GM21786 (cell line): ENCODE measurements at regions not wholly inside any gene's neighbourhood (a gene's known extent, or its start where the extent isn't known, plus 50 kb on each side); places are given as distances from the start of the nearest gene placed in this dataset.

ENCODE experiments used
- ATAC-seq: cut with Tn5 transposase; IDR thresholded peaks from one replicate; pipeline ENCODE4 v1.9.1; 2021; ENCODE audit not compliant: unreplicated experiment

DNA sequence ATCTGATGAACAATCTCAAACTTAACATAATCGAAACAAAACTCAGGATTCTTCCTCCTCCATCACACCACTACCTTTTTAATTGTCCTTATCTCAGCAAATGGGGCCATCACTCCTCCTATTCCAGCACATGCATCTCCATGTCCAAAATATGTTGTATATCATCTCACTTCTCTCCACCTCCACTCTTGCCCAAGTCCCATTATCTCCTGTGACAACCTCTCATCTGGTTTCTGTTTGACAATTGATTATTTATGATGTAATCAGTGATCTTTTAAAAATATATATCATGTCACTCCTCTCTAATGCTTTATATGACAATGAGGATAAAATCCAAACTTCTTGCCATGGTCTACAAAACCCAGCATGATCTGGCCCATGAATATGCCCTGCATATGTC, 200.8 kb upstream of the HMGA2 start:
- no peak for ATAC-seq

DNA sequence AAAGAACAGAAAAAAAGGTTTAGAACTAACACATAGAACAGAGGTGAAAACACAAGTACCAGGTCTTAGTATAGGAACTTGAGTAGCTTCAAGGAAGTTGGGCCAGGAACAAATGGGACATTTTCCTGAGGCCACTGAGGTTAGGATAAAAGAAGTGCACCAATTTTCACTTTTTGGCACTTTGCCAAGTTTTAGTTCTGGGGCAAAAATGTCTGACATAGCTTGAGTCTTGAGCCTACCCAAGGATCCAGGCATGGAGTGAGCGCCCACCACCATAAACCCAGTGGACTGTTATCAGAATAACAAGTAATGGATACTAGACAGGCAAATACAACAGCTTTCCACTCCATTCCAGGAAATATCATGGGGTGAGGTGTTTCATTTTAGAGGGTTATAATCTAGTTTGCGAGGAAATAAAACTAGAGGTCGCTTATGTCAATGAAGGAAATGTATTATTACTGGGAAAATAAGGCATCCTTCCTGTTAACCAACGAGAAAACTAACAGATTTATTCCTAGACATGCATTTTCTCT, 199.7 kb upstream of the HMGA2 start:
- no peak for ATAC-seq

DNA sequence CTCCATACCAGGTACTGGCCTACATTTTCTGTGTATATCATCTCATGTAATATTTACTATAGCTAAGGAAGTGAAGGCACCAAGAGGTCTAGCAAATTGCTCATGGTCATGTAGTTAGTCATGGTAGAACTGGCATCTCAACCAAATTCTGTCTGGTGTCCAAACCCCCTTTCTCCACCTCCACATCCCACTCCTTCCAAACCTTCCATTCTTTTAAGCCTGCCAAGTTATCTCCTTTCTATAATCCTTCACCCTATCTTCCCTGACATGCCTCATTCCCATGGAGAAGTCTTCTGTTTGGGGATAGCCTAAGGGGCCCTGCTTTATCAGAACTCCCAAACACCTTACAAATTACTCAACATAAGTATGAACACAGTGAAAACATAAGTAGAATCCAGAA, 196.2 kb upstream of the HMGA2 start:
- no peak for ATAC-seq

- ATAC-seq: no peak
These were observed 193.7 kb upstream of the HMGA2 start for GRCh38 chr12:65630555-65630954.

DNA sequence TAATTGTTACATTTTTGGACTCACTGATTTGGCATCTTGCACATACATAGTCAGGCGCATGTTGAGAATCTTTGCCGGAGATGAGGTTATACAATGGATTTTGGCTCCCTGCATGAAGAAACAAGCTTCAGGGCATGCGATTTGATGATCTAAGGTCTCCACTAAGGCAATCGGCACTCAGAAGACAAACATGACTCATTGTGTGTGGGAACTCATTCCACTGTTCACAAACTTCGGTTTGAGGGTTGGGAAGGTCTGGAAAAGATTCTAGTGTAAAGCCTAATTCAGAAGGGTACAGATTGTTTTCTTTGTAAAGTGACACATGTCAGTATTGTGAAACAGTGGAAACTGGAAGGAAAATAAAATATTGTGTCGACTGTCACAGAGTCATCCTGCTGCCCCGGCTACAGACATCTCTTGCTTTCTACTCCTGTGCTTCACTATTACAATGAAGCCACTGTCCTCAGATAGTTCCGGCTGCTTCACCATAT, 192.6 kb upstream of the HMGA2 start:
- ATAC-seq: no peak

GRCh38 chr12:65632131-65632855, 192.0 kb upstream of the HMGA2 start:
- ATAC-seq: no peak

- no peak for ATAC-seq
These were observed 190.2 kb upstream of the HMGA2 start for GRCh38 chr12:65634061-65634460.

- ATAC-seq: no peak
These were observed 189.5 kb upstream of the HMGA2 start for GRCh38 chr12:65634626-65635331.

GRCh38 chr12:65636436-65636835, 187.8 kb upstream of the HMGA2 start:
- ATAC-seq: no peak

DNA sequence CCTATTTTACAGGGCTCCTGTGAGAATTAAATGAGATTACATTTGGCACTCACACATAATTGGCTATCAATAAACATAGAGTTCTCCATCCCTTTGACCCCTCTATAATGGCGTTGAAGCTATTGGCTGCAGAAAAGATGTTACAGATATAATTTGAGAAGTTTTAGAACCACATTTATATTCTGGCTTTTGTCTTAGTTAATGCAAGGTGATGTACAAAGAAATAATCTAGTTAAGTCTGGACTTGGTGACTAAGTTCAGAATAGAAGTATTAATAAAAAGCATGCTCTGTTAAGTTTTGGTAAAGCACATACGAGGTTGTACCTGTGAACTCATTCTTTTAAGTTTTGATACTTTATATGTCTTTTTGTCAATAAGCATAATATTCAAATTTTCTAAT, 187.1 kb upstream of the HMGA2 start:
- ATAC-seq: no peak

DNA sequence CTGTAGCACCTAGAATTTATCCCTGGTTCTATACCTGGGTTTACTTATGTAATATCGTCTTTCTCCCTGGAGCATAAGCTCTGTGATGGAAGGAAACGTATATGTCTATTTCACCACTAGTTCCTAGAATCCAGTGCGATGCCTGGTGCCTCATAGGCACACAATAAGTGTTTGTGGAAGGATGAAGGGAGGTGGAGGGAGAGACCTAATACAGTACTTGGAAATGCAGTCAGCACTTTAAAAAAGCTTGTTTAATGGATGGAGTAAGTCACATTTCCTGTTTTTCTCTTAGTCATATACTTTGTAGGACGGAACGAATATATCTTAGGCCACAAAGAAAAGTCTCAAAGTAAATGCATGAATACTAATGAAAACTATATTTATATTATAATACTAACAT, 186.5 kb upstream of the HMGA2 start:
- ATAC-seq: no peak

GRCh38 chr12:65638324-65638723, 186.0 kb upstream of the HMGA2 start:
- no peak for ATAC-seq

- ATAC-seq: no peak
These were observed 183.8 kb upstream of the HMGA2 start for GRCh38 chr12:65640489-65640901.

DNA sequence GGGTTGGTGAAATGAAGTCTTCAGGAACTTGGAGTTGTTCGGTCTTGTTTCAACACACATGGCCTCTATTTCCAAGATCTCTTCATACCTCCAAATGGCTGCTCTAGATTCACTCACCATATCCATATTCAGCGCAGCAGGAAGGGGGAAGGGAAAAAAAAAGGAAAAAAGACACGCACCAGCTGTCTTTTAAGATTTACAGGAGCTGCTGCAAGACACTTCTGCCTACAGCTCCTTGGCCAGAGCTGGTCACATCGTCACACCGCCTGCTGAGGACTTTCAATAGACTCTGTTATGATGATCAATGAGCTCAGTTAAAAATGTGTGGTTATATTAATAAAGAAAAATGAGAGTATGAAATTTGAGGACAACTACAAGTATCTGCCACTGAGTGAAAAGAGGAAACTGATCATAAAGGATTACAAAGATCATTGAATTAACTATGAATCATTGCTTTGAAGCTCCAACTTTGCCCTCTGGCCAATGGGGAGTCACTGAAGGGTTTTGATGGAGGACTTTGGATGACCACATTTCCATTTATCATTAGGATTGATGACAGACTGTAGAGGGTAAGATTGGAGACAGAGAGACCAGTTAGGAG, 182.1 kb upstream of the HMGA2 start:
- ATAC-seq: no peak

DNA sequence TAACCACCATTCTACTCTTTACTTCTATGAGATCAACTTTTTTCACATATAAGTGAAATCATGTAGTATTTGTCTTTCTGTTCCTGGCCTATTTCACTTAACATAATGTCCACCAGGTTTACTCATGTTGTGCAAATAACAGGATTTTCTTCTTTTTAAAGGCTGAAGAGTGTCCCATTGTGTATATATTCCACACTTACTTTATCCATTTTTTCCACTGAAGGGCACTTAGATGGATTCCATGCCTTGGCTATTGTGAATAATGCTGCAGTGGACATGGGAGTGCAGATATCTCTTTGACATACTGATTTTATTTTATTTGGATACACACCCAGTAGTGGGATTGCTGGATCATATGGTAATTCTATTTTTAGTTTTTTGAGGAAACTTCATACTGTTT, 181.1 kb upstream of the HMGA2 start:
- ATAC-seq: no peak

DNA sequence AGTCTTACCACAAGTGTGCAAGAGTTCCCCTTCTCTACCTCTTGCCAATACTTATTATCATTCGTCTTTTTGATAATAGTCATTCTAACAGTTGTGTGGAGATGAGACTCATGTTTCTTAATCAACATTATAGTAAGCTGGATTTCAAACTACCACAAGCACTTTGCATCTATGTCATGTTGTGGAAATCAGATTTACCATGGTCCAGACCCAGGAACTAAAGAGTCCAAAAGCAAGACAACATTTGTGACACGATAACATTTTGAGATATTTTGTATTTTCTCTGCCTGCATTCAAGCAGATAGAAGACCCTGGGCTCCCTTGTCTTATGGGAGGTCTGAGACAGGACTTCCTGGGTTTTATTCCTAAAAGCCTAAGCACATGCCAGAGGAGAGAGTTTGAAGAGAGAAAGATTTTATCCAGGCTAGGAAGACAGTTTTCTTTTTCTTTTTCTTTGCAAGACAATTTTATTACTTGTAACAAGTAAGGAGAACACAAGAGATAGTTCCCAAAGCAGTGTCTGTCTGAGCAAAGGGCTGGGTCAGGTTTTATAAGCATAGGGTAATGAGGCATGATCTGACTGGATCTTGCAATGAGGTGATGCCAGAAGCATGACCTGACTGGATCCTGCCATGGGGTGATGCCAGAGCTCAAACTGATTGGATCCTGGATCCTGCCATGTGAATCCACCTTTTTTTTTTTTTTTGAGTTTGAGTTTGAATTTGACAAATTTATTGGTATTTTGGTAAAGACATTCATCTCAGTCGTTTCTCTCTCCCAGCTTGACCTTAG, 180.5 kb upstream of the HMGA2 start:
- ATAC-seq: no peak

DNA sequence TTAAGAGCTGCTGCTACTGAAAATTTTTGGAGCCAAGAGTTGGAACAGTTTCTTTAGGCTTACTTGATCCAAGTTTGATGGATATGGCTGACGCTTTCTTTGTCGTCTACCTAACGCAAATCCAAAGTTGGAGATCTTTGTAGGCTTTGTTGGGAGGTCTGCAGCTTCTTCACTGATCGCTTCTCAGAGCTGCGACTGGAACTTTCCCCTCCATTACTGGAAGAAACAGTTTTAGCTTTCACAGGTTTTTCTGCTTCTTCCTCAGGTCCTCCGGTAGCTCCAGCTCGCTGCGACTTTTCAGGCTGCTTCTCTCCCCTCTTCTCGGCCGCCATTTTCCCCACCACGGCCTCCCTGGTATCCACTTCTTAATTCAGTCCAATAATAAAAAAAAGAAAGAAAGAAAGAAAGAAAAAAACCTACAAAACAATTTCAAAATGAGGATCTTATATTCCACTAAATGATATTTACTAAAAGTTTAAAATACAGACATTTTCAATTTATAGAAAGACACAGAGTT, 178.1 kb upstream of the HMGA2 start:
- no peak for ATAC-seq

- ATAC-seq: no peak
These were observed 177.2 kb upstream of the HMGA2 start for GRCh38 chr12:65647074-65647473.

DNA sequence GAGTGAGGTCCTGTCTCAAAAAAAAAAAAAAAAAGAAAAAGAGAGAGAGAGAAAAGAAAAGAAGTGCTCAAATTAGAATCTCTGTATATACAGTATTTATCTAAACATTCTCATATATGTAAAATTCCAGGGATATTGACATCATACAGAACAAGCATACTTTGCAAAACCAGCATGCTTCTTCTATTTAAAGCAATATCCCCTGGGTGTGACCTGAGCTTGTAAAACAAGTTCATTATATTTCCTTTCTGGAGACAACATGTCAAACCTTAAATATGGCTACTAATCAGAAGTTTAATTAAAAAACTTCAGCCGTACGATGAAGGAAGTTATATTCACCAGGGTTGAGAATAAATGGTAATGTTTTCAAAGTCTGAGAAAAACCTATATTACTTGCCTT, 175.8 kb upstream of the HMGA2 start:
- no peak for ATAC-seq

GRCh38 chr12:65649126-65649525, 175.2 kb upstream of the HMGA2 start:
- no peak for ATAC-seq

- ATAC-seq: no peak
These were observed 173.2 kb upstream of the HMGA2 start for GRCh38 chr12:65651060-65651459.
